ENCODE measurements at regions not wholly inside any gene's neighbourhood (a gene's known extent, or its start where the extent isn't known, plus 50 kb on each side); places are given as distances from the start of the nearest gene placed in this dataset.

GRCh38 chr1:90174246-90174645 is 179.3 kb downstream of the ZNF326 start:
- H3K4me1 ChIP-seq (ENCODE audit: insufficient read depth), result no peaks in the 10 kb centered on the region

DNA sequence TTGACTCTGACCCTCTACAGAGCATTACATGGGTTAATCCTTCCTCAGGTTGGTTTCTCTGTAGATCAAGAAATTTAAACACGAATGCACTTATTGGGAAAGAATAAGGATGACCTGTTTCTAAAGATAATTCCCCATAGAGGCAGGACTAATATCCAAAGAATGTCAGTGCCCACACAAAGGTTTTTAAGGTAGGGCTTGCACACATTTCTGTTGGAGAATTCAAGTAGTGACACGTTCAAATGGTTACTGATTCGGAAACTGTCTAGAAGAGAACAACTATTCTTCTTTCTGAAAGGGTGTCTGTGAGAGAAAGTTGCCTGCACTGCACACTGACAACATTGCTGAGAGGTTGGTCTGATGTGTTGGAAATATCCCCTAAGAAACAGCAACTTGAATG is 167.3 kb downstream of the ZNF326 start:
- Histone ChIP-seq H3K27me3 (no peaks in the 10 kb centered on the region), H4K20me1 (ENCODE audit: insufficient read depth, poor library complexity, severe bottlenecking) (no peaks in the 10 kb centered on the region), H3K79me2 (no peaks in the 10 kb centered on the region), H3K36me3 (replicated peaks; ENCODE audit: insufficient read depth, low read depth) (no peaks in the 10 kb centered on the region), H3K9me3 (ENCODE audit: low read depth) (no peaks in the 10 kb centered on the region), H3K27ac (no peak overlapping the region), H2AFZ (no peak overlapping the region), H3K4me1 (ENCODE audit: insufficient read depth) (no peaks in the 10 kb centered on the region), H3K4me3 (no peak overlapping the region), H3K4me2 (no peak overlapping the region), H3K9me2 (replicated peaks; ENCODE audit: insufficient read depth) (no peaks in the 10 kb centered on the region)
- TF ChIP-seq CTCF (IDR thresholded peaks at IDR 0.05; ENCODE audit: poor library complexity) (no peak), EZH2 (IDR thresholded peaks at IDR 0.05; ENCODE audit: borderline replicate concordance) (no peak), EZH2phosphoT487 (IDR thresholded peaks at IDR 0.05; ENCODE audit: low read depth, severe bottlenecking, unreplicated experiment) (no peak)
- WGBS (ENCODE audit: low lambda C conversion rate, missing lambda C conversion rate), result 82% methylated on average over 3 of the region's 3 CpGs
- DNase-seq (ENCODE audit: low spot score), result no peak

More at GRCh38 chr1:90174246-90174645, 179.3 kb downstream of the ZNF326 start:
- no peak for TF ChIP-seq CTCF (IDR thresholded peaks at IDR 0.05; ENCODE audit: poor library complexity)
- no peak for TF ChIP-seq EZH2 (IDR thresholded peaks at IDR 0.05; ENCODE audit: borderline replicate concordance)
- no peak for TF ChIP-seq EZH2phosphoT487 (IDR thresholded peaks at IDR 0.05; ENCODE audit: low read depth, severe bottlenecking, unreplicated experiment)
- Histone ChIP-seq H3K36me3 (replicated peaks; ENCODE audit: insufficient read depth, low read depth) (no peaks in the 10 kb centered on the region), H4K20me1 (ENCODE audit: insufficient read depth, poor library complexity, severe bottlenecking) (no peaks in the 10 kb centered on the region), H3K4me2 (no peak overlapping the region), H2AFZ (no peak overlapping the region), H3K27me3 (no peaks in the 10 kb centered on the region), H3K9me3 (ENCODE audit: low read depth) (no peaks in the 10 kb centered on the region), H3K27ac (no peak overlapping the region), H3K9me2 (replicated peaks; ENCODE audit: insufficient read depth) (no peaks in the 10 kb centered on the region), H3K79me2 (no peaks in the 10 kb centered on the region), H3K4me3 (no peak overlapping the region)
- no peak for DNase-seq (ENCODE audit: low spot score)
- 17% methylated on average over 1 of the region's 1 CpG for WGBS (ENCODE audit: low lambda C conversion rate, missing lambda C conversion rate)

DNA sequence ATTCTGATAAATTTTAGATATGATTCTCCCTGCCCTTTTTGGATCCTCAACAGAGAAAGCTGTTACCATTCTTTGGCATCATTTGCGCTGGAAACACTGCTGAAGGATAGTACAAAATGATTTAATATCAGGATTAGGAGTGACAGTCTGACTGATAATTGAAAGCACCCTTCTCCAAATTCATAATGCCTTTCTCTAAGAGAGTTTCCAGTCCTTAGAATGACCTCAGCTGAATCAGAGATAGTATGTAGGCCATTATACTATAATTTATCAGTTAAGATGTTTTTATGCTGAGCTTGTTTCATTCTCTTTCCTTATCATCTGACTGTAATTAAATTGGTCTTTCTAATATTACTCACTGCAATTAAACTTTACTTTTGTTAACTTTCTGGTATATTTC is 166.7 kb downstream of the ZNF326 start:
- WGBS (ENCODE audit: low lambda C conversion rate, missing lambda C conversion rate), result 87% methylated on average over 1 of the region's 1 CpG
- Histone ChIP-seq H3K27me3 (no peaks in the 10 kb centered on the region), H3K4me3 (no peak overlapping the region), H3K4me2 (no peak overlapping the region), H3K27ac (no peak overlapping the region), H3K9me2 (replicated peaks; ENCODE audit: insufficient read depth) (no peaks in the 10 kb centered on the region), H4K20me1 (ENCODE audit: insufficient read depth, poor library complexity, severe bottlenecking) (no peaks in the 10 kb centered on the region), H3K79me2 (no peaks in the 10 kb centered on the region), H2AFZ (no peak overlapping the region), H3K4me1 (ENCODE audit: insufficient read depth) (no peaks in the 10 kb centered on the region), H3K36me3 (replicated peaks; ENCODE audit: insufficient read depth, low read depth) (no peaks in the 10 kb centered on the region), H3K9me3 (ENCODE audit: low read depth) (no peaks in the 10 kb centered on the region)
- no peak for DNase-seq (ENCODE audit: low spot score)
- no peak for TF ChIP-seq CTCF (IDR thresholded peaks at IDR 0.05; ENCODE audit: poor library complexity)
- no peak for TF ChIP-seq EZH2phosphoT487 (IDR thresholded peaks at IDR 0.05; ENCODE audit: low read depth, severe bottlenecking, unreplicated experiment)
- TF ChIP-seq EZH2 (IDR thresholded peaks at IDR 0.05; ENCODE audit: borderline replicate concordance), result no peak
